GM12892 (cell line): ENCODE measurements at regions not wholly inside any gene's neighbourhood (a gene's known extent, or its start where the extent isn't known, plus 50 kb on each side); places are given as distances from the start of the nearest gene placed in this dataset.
"Not testable (repeated sequence)": the region's sequence is repeated elsewhere in the genome, so short reads cannot be mapped to it uniquely, and the experiment has no call there.

Experiments
- DNase-seq: peaks from one replicate; pipeline ENCODE4 v3.0.0; 2011; ENCODE audit not compliant: insufficient read length
- FAIRE-seq: peaks from 2 replicates; lab custom pipeline; 2011; peaks lifted over from hg19 to GRCh38; lab: Jason Lieb, UNC
- POLR2A ChIP-seq: IDR thresholded peaks from 2 replicates; pipeline ENCODE4 v1.6.1; 2011; ENCODE audit warnings: low read depth, low read length, control low read depth
- POLR2AphosphoS5 ChIP-seq: IDR thresholded peaks from 2 replicates; pipeline ENCODE4 v1.6.1; 2011; ENCODE audit warnings: low read depth, low read length, control low read depth
- TAF1 ChIP-seq: IDR thresholded peaks from 2 replicates; pipeline ENCODE4 v1.6.1; 2011; ENCODE audit warnings: low read depth, mild to moderate bottlenecking, control low read depth, low read length, borderline replicate concordance

DNA sequence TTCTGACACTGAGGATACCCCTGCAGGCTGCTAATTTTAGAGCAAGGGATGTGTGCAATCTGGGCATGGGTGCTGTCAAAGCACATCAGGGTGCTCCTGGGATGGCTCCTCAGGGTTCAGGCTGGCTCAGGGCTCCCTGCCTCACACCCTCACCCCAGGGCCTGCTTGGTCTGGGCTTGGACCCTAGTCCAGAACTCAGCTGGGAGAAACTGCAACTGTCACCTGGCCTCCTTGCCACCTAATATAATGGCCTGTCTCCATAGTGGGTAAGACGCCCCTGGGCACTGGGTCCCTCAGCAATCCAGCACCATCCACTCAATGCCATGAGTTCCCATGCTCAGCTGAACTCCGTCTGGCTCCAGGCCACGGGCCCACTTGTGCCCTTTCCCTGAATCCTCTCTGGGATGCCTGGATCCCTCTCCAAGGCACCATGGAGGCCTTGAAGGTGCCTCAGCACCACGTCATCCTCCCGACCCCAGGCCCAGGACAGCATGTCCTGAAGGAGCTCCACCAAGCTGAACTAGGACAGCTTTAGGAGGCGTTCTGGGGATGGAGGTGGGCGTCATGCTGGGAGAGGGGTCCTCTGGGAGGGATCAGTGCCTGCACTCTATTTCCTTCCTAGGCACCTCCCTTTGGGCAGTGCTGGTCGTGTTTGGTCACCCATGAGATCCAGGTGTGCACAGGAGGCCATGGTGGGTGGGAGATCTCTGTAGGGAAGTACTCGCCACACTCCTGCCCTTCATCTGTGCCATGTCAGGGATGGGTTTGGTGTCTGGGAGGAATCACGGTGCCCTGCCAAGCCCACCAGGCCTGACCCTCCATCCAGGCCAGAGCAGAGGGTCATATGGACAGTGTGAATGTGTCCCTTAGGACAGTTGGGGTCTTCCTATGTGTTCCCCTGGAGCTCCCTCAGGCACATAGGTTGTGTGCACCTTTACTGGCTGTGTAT lies 1688.4 kb downstream of the TP53TG3F start:
- no peak for TF ChIP-seq POLR2AphosphoS5
- DNase-seq (no peak), FAIRE-seq (no peak)

DNA sequence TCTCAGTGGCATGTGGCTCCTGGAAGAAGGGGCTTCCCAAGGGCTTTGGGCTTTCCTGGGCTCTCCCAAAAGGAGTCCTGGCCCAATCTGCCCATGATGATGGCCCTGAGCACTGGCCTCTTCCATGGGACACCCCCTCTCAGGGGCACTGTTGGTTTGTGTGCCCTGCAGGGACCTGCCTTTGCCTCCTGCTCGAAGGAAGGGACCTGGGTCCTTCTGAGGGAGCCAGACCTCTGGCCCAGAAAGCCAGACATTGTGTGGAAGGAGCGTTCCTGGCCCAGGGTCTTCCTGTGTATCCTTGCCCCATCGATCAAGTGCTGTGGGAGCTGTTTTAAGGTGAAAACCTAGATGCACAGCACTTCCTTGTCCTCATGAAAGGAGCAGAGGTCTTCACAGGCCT lies 1689.3 kb downstream of the TP53TG3F start:
- FAIRE-seq (no peak), DNase-seq (no peak)
- TF ChIP-seq TAF1 (no peak), POLR2A (no peak), POLR2AphosphoS5 (no peak)

DNA sequence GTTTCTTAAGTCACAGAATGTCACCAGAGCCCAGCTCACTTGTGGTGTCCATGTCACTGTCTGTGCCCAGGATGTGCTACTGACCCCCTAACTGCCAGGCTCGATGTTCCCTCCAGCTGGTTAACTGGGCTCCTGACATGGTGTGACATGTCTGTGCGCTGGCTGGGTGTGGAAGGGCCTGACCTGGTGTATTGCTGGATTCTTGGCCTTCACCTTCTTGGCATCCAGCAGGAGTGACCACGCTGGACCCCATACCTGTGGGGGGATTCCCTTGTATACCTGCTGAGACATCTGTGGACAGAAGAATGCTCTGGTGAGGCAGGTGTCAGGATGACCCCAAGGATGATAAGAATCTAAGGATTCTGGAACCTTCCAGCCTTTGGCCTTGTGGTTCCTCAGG lies 1690.1 kb downstream of the TP53TG3F start:
- no peak for FAIRE-seq
- DNase-seq = no peak
- no peak for TF ChIP-seq POLR2A
- no peak for TF ChIP-seq TAF1
- no peak for TF ChIP-seq POLR2AphosphoS5

DNA sequence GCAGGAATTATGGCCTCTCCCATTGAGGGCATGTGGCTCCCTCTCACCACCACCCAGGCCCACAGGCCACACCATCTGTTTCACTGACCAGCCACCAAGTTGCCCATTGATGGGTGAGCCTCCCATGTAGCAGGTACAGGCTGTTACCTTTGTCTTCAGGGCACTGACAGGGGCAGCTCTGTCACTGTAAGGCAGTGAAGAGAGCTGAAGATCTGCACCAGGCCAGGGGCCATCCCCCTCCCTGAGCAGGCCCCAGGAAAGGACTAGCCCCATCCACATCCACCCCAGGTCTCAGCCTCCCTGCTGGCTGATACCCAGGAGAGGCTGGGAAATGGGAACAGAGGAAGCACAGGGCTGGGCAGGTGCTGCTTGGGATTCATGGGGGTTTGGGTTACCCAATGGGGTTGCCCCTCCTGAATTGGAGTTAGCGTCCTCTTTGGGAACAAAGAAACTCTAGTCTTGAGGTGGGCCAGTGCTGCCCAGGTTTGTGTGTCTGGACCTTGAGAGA lies 1691.4 kb downstream of the TP53TG3F start:
- no peak for DNase-seq
- no peak for TF ChIP-seq POLR2A
- TF ChIP-seq POLR2AphosphoS5 = no peak
- TF ChIP-seq TAF1 = no peak
- no peak for FAIRE-seq

DNA sequence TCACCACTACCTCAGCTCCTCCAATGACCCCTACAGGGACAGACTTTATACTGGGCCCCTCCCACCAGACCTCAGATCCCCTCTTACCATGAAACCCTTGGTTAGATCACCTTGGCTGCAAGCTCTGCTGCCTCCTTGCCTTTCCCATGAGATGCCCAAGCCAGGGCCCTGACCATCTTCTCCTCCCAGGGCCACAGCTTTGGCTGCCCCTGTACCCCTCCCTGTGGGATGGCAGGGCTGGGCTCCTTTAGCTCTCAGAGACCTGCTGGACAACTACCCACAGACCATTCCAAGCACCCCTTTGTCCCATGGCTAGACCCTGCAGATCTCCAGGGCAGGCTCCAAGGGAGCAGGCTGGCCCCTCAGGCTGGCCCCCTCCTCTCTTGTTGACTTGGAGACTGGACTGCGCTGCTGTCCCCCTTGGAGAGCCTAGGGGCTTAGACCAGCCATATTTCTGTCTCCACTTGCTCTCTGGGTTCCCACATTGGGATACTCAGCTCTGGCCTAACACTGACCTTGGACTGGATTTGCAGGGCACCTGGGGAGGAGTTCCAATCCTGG lies 1692.7 kb downstream of the TP53TG3F start:
- FAIRE-seq = no peak

DNA sequence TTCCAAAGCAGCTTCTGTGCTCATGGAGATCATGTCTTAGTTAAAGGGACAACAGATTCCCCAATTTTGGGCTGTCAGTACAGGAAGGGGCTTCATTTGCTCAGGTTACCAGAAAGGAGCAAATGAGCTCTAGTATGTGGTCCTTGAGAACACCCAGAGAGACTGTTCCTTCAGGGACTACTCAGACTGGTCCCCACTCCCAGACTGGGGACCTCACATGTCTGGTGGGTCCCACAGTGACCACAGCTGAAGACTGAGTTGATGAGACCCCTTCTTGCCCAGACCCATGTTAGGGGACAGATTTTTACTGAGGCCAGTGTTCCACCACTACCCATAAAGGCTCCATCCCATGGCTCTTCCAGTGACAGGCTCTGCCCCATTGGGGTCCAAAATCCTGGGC lies 1695.2 kb downstream of the TP53TG3F start:
- TF ChIP-seq POLR2A (no peak), POLR2AphosphoS5 (no peak), TAF1 (no peak)
- no peak for FAIRE-seq

More for the DNA sequence above, 1692.7 kb downstream of the TP53TG3F start:
- DNase-seq = no peak
- no peak for TF ChIP-seq POLR2AphosphoS5
- TF ChIP-seq TAF1 = no peak
- TF ChIP-seq POLR2A = no peak

DNA sequence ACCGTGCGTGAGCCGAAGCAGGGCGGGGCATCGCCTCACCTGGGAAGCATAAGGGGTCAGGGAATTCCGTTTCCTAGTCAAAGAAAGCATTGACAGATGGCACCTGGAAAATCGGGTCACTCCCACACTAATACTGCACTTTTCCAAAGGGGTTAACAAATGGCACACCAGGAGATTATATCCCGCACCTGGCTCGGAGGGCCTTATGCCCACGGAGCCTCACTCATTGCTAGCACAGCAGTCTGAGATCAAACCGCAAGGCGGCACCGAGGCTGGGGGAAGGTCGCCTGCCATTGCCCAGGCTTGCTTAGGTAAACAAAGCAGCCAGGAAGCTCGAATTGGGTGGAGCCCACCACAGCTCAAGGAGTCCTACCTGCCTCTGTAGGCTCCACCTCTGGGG lies 1698.1 kb downstream of the TP53TG3F start:
- not testable (repeated sequence) for FAIRE-seq, DNase-seq

More for the DNA sequence above, 1695.2 kb downstream of the TP53TG3F start:
- no peak for DNase-seq

DNA sequence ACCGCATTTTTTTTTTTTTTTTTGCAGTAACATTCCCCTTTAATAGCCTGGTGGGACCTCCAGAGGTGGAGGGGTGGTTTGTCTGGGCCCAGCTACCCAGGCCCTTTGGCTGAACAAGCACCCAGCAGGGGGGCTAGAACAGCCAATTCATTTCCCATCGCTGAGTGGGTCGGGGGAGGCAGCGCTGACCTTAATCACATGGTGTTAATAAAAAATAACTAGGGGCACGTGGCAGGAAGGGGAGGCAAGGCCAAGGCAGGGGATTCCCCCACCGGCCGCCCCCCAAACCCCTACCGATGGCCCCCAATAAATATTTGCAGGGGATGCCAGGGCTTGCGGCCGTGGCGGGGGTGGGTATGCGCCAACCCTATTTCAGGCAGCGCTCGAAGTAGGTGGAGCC lies 1709.9 kb downstream of the TP53TG3F start:
- DNase-seq, FAIRE-seq: not testable (repeated sequence)

DNA sequence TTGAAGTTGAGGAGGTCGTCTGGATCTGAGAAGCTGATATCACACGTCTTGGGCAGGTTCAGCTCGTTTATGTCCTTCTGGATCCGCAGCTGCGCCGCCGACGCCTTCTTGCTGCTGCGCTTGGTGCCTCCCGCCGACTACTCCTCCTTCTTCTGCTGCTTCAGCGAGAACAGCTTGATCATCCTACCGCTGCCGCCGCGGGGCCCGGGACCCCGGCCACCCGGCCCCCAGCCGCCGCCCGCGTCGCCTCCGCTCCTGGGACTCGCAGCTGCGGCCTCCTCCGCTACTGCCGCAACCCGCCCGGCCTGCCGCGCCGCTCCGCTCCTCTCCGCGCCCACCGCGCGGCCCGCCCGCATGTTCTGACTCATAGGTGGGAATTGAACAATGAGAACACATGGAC lies 1710.6 kb downstream of the TP53TG3F start:
- not testable (repeated sequence) for FAIRE-seq, DNase-seq

DNA sequence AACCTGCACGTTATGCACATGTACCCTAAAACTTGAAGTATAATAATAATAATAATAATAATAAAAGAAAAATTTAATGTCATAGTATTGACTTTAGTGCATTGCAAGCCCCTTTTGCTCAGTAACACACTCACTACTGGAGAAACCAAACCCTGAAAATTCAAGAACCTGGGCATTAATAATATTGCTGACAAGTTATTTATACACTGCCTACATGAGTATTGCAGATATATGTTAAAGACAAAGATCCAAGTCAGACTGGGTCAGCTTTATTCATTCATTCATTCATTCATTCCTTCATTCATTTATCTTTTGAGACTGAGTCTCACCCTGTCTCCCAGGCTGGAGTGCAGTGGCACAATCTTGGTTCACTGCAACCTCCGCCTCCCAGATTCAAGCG lies 1711.2 kb downstream of the TP53TG3F start:
- no peak for DNase-seq
- no peak for TF ChIP-seq POLR2AphosphoS5
- TF ChIP-seq POLR2A = no peak
- TF ChIP-seq TAF1 = no peak
- FAIRE-seq = no peak

DNA sequence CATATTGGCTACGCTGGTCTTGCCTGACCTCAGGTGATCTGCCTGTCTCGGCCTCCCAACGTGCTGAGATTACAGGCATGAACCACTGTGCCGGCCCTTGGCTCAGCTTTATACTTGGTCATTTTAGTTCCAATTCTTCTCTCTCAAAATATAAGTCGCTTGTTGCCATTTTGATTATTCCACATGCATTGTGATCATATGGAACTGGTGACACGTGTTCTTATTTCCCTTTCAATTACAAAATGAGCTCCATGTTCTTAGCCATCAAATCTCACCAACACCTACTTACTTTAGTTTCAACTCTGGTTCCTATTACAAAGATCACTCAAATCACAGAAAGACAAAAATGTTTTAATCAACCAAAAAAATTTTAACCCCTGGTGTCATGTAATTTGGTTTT lies 1711.7 kb downstream of the TP53TG3F start:
- TF ChIP-seq POLR2AphosphoS5 = no peak
- TF ChIP-seq POLR2A = no peak
- no peak for TF ChIP-seq TAF1
- FAIRE-seq (no peak), DNase-seq (no peak)

DNA sequence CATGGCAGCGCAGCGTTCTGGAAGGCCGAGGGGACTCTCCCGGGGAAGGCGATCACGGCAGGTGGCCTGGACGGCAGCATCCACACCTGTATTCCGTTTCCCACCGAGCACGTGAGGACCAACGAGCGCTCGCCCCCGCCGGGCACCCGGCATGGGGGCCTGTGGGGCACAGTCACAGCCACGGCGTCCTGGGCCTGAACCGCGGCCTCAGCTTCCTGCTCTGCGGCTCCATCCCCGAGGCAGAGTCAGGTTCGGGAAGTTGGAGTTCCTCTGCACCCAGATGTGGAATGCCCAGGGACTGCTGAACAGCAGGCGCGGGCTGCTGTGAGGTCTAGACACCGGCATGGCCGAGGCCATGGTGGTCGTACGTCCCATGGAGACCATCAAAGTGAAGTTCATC lies 1713.9 kb downstream of the TP53TG3F start:
- DNase-seq (no peak), FAIRE-seq (no peak)
- TF ChIP-seq TAF1 (no peak), POLR2A (no peak), POLR2AphosphoS5 (no peak)
